ENCODE measurements at regions not wholly inside any gene's neighbourhood (a gene's known extent, or its start where the extent isn't known, plus 50 kb on each side); places are given as distances from the start of the nearest gene placed in this dataset.

- H3K4me1 ChIP-seq (ENCODE audit: low read depth), result no peaks in the 10 kb centered on the region
- H3K36me3 ChIP-seq (ENCODE audit: low read depth), result no peaks in the 10 kb centered on the region
- intact Hi-C loops (cut with DNase I, micrococcal nuclease), result no loop called here
- DNase-seq (no peak), ATAC-seq (no peak)
- no peaks in the 10 kb centered on the region for H3K9me3 ChIP-seq
- TF ChIP-seq CTCF (IDR thresholded peaks at IDR 0.05), result no peak
- H3K4me3 ChIP-seq, result no peak overlapping the region
Observed at GRCh38 chr2:58655152-58655551, 414.0 kb upstream of the FANCL start.

GRCh38 chr2:58651930-58652329, 410.8 kb upstream of the FANCL start:
- Histone ChIP-seq H3K9me3 (no peaks in the 10 kb centered on the region), H3K36me3 (ENCODE audit: low read depth) (no peaks in the 10 kb centered on the region), H3K4me1 (ENCODE audit: low read depth) (no peaks in the 10 kb centered on the region), H3K4me3 (no peak overlapping the region)
- DNase-seq (no peak), ATAC-seq (no peak)
- intact Hi-C loops (cut with DNase I, micrococcal nuclease), result no loop called here
- no peak for TF ChIP-seq CTCF (IDR thresholded peaks at IDR 0.05)

- Histone ChIP-seq H3K4me1 (ENCODE audit: low read depth) (no peaks in the 10 kb centered on the region), H3K36me3 (ENCODE audit: low read depth) (no peaks in the 10 kb centered on the region), H3K9me3 (no peaks in the 10 kb centered on the region), H3K4me3 (no peak overlapping the region)
- intact Hi-C loops (cut with DNase I, micrococcal nuclease), result no loop called here
- no peak for TF ChIP-seq CTCF (IDR thresholded peaks at IDR 0.05)
- ATAC-seq, result no peak
- no peak for DNase-seq
Observed at GRCh38 chr2:58650781-58651180, 409.7 kb upstream of the FANCL start.

GRCh38 chr2:58649756-58650155, 408.6 kb upstream of the FANCL start:
- Histone ChIP-seq H3K4me3 (no peak overlapping the region), H3K36me3 (ENCODE audit: low read depth) (no peaks in the 10 kb centered on the region), H3K9me3 (no peaks in the 10 kb centered on the region), H3K4me1 (ENCODE audit: low read depth) (no peaks in the 10 kb centered on the region)
- no peak for DNase-seq
- ATAC-seq, result no peak
- intact Hi-C loops (cut with DNase I, micrococcal nuclease), result no loop called here
- TF ChIP-seq CTCF (IDR thresholded peaks at IDR 0.05), result no peak

GRCh38 chr2:58645017-58645416, 403.9 kb upstream of the FANCL start:
- DNase-seq (peak in 1 of 3 donors; percentile 6), ATAC-seq (peak; percentile 57)
- no peaks in the 10 kb centered on the region for H3K36me3 ChIP-seq (ENCODE audit: low read depth)
- no peak overlapping the region for H3K4me3 ChIP-seq
- no peak for TF ChIP-seq CTCF (IDR thresholded peaks at IDR 0.05)
- intact Hi-C loops (cut with DNase I, micrococcal nuclease), result no loop called here
- no peaks in the 10 kb centered on the region for H3K4me1 ChIP-seq (ENCODE audit: low read depth)
- H3K9me3 ChIP-seq, result no peaks in the 10 kb centered on the region

GRCh38 chr2:58644451-58644850, 403.3 kb upstream of the FANCL start:
- DNase-seq (no peak), ATAC-seq (no peak)
- Histone ChIP-seq H3K4me1 (ENCODE audit: low read depth) (no peaks in the 10 kb centered on the region), H3K9me3 (no peaks in the 10 kb centered on the region), H3K4me3 (no peak overlapping the region), H3K36me3 (ENCODE audit: low read depth) (no peaks in the 10 kb centered on the region)
- intact Hi-C loops (cut with DNase I, micrococcal nuclease), result no loop called here
- TF ChIP-seq CTCF (IDR thresholded peaks at IDR 0.05), result no peak
